A673 (cell line): ENCODE measurements at regions not wholly inside any gene's neighbourhood (a gene's known extent, or its start where the extent isn't known, plus 50 kb on each side); places are given as distances from the start of the nearest gene placed in this dataset.

Experiments
- CTCF ChIP-seq: fragments of 300-800, 200-600 bp; sonication (generic); conservative IDR thresholded peaks from 2 replicates; pipeline ENCODE4 v1.5.1; 2017; ENCODE audit warnings: low read depth, mild to moderate bottlenecking, antibody characterized with exemption, low read length, moderate library complexity, mixed read lengths
- EZH2 ChIP-seq: fragments of 200-600 bp; sonication (generic); IDR thresholded peaks from 2 replicates; pipeline ENCODE4 v1.6.1; 2017; ENCODE audit warnings: borderline replicate concordance, low read depth, mild to moderate bottlenecking, mixed read lengths, antibody characterized with exemption, low read length; ENCODE audit not compliant: poor library complexity, severe bottlenecking

GRCh38 chr21:19771881-19772280, 1226.3 kb upstream of the NCAM2 start:
- TF ChIP-seq CTCF (no peak), EZH2 (no peak)
